Femur (tissue), 1 donor: ENCODE measurements at regions not wholly inside any gene's neighbourhood (a gene's known extent, or its start where the extent isn't known, plus 50 kb on each side); places are given as distances from the start of the nearest gene placed in this dataset.
A peak's percentile ranks its signal among the peaks of the same experiment; 100 is the strongest.

Source experiments
- DNase-seq: peaks from one replicate; pipeline ENCODE4 v3.0.0-alpha.2; 2017

- no peak for DNase-seq
These were observed 277.4 kb upstream of the SESN3 start for GRCh38 chr11:95508219-95508890.

GRCh38 chr11:95507794-95508193, 276.8 kb upstream of the SESN3 start:
- DNase-seq = no peak

GRCh38 chr11:95506777-95507176, 275.8 kb upstream of the SESN3 start:
- DNase-seq = no peak

DNA sequence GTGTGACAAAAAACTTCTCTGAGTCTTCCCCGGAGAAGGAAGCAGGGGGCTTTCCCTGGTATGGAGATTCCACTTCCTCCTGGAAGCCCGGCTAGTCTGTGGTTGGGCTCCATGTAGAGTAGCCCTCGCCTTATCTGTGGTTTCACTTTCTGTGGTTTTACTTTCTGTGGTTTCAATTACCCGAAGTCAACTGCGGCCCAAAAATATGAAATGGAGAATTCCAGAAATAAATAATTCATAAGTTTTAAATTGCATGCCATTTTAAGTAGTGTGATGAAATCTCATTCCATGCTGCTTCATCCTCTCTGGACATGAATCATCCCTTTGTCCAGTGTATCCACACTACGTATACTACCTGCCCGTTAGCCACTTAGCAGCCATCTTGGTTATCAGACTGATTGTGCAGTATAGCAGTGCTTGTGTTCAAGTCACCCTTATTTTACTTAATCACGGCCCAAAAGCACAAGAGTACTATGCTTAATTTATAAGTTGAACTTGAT, 275.0 kb upstream of the SESN3 start:
- DNase-seq = no peak

DNA sequence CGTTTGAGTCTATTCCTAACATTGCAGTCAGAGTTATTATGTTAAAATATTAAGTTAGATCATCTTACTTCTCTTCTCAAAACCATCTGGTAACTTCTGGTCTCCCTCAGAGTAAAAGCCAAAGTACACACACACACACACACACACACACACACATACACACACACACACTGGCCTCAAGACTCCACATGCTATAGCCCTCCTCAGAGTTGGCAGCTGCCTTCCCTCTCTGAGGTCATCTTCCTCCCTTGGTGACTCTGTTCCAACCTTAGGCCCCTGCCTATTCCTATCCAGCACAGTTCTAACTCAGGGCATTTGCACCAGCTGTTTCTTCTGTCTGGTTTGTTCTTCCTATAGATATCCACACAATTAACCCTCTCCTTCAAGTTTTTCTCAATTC, 272.0 kb upstream of the SESN3 start:
- peak; percentile 41 for DNase-seq

GRCh38 chr11:95502522-95502921, 271.5 kb upstream of the SESN3 start:
- no peak for DNase-seq

DNA sequence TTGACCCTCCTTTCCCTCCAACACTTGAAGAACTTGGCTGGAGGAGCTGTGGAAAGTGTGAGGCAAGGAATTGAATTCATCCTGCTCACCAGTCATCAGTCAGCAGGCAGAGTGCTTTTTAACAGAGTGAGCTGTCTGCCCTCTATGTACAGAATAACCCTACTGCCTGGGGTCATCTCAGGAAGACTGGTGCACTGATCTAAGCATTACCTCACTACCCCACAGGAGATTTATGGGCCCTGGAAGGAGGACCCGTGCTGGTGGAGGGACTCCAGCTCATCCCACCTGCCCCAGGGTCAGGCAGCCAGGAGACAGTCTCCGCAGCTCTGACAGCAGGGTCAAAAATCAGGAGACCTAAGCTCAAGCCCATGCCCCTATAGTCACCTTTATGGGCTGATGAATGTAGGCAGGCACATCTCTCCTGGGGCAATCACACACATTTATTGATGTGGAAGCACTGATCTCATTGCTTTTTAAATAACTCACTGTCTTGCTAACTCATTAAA, 270.8 kb upstream of the SESN3 start:
- DNase-seq = peak; percentile 58

- no peak for DNase-seq
These were observed 269.5 kb upstream of the SESN3 start for GRCh38 chr11:95500466-95500865.

- no peak for DNase-seq
These were observed 268.6 kb upstream of the SESN3 start for GRCh38 chr11:95499516-95500135.

DNA sequence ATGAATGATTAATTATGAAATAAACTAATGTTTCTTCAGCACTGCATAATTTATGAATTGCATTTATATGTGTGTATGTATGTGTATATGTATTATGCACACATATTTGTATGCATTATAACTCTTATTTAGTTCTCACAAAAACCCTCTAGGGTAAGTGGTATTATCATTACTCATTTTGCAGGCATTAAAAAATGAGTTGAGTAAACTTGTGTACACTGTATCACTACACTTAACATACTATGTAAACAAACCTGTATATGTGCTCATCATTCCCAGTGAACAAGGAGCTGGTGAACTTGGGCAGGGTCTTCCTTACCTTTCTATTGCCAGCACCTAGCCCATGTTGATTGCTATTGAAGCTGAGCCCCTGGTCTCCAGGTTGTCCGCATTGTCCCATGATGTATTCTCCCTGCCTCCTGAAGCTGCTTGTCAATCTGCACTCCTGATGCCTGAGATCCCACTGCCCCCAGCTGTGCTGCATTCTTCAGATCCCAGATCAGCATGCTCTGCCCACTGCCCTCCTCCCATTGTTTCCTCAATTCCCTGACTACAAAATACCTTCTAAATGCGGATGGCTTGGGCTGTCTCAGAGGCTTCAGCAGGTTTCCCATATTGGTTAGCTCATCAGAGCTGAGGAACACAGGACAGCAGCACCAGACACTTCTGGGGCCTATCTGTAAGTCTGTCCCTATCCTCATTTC, 267.9 kb upstream of the SESN3 start:
- no peak for DNase-seq

- no peak for DNase-seq
These were observed 265.9 kb upstream of the SESN3 start for GRCh38 chr11:95496901-95497300.

GRCh38 chr11:95495706-95496105, 264.7 kb upstream of the SESN3 start:
- no peak for DNase-seq

DNA sequence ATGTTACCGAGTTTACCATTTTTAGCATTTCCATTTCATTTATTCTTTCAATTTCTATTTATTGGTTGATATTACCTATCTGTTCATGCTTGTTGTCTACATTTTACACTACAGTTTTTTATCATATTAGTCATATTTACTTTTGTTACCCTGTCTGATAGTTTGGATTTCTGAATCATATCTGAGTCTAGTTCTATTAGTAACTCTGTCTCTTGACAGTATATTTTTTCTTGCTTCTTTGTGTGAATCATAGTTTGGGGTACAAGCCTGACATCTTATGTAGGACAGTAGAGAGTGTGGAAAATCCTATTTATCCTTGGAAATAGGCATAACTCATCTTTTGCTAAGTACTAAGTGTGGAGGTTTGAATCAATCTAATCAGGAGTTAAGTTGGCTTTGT, 263.9 kb upstream of the SESN3 start:
- no peak for DNase-seq

GRCh38 chr11:95494167-95494566, 263.2 kb upstream of the SESN3 start:
- DNase-seq = no peak

- no peak for DNase-seq
These were observed 259.6 kb upstream of the SESN3 start for GRCh38 chr11:95490625-95491024.

DNA sequence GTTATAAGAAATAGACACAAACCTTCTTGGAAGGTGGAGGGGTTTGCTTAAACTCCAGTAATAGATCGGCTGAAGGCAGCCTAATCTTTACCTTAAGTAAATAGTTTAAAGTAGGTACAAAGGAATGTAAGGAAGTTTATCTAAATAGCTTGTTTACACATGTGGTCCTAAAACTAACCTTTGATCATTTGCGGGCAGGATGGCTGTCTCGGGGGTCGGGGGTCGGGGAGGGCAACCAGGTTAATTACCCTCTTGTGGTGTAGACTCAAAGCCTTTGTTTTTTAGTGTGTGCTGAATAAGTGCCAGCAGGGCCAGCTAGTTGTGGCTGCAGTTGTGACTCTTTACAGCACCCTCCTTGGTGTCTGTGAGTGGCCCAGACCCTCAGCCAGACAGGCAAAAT, 256.9 kb upstream of the SESN3 start:
- no peak for DNase-seq

DNA sequence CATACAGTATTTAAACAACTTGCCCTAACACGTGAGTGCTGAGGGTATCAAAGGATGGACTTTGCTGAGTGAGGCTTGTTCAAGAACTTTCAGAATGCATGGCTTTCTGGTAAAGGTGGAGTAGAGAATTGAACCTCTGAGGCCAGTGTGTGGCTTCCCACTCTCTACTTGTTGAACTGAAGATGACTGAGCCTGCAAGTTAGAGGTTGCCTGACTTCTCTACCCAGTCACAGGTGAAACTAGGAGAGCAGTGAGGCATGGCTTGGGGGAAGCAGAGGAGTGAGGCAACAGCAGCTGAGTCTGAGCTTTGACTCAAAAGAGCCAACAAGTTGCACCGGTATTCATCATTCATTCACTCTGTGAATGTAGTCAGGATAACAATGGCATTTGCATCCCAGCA, 256.4 kb upstream of the SESN3 start:
- no peak for DNase-seq

DNA sequence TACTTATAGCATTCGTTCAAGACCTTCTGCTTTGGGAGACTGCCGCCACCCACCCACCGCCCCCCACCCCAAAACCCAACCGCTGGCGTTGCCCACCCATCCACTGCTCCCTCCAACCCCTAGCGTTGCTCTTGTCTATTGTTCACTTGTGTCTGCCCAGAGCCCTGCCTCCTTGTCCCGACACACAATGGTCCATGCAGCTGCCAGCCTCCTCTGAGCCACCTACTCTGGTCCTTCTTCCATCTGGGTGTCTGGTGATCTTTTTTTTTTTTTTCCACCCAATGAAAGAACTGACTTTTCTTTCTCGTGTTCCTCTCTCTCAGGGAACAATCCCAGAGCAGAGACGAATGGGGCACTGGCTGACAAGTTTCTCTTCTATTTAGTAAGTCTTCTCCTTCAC, 256.0 kb upstream of the SESN3 start:
- no peak for DNase-seq

DNA sequence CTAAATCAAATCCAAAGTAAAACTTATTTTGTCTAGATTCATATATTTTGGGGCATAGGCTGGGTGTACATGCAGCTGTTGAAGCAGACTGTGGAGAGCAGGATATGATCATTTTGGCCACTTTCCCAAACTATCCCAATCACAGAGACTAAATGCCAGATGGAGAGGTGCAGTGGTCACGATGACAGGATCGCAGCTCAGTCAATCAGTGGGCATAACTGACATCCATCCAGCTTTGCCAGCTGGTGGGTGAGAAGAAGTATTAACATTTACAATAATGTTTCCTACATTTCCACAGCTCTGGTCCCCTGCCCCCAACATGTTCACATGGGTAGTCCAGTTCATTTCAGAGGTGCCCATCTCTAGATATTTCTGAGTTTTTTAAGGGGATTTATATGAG, 255.5 kb upstream of the SESN3 start:
- DNase-seq = no peak

GRCh38 chr11:95485115-95485900, 254.3 kb upstream of the SESN3 start:
- DNase-seq = no peak

DNA sequence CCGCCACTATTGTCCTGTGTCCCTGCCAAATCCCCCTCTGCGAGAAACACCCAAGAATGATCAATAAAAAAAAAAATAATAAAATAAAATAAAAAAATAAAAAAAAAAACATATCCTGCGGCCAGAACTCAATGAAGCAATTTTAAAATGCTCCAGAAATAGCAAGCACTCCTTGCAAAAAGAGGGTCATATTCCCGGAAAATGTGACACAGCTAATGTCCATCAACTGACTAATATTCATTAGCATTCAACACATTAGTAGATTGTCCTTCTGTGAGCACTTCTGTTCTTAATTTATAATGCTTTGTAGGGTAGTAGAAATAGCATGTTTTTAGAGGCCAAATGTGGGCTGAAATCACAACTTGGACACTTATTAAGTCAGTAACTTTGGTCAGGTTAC, 252.3 kb upstream of the SESN3 start:
- no peak for DNase-seq

DNA sequence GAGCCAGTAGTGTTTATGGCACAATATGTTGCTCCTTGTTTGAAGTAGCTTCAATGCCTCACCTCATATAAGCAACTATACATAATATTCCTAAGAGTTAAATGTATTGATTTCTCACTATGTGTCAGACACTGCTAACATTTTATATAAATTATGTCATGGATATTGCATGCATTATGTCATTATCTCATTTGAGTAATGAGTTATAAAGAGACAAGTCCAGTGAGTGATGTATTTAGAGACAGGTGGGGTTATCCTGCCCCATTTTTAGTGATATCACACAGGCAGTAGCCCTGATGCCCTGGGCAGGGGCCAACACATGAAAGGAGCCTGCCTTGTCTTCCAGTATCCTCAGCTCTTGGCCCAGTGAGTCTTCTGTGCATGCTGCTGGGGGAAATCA, 247.0 kb upstream of the SESN3 start:
- DNase-seq = no peak

- DNase-seq = no peak
These were observed 238.3 kb upstream of the SESN3 start for GRCh38 chr11:95469258-95469657.
